Endothelial cell of umbilical vein (primary cell): ENCODE measurements at regions not wholly inside any gene's neighbourhood (a gene's known extent, or its start where the extent isn't known, plus 50 kb on each side); places are given as distances from the start of the nearest gene placed in this dataset.

Experiments used
- EZH2 ChIP-seq: IDR thresholded peaks from 2 replicates; pipeline ENCODE4 v1.6.1; 2012; ENCODE audit warnings: borderline replicate concordance, low read depth, mild to moderate bottlenecking, moderate library complexity, low read length, inconsistent platforms; ENCODE audit not compliant: severe bottlenecking
- GATA2 ChIP-seq: IDR thresholded peaks from 2 replicates; pipeline ENCODE4 v1.7.0; 2011; ENCODE audit warnings: low read depth, mild to moderate bottlenecking, moderate library complexity, mixed read lengths, low read length; ENCODE audit not compliant: insufficient read length, insufficient read depth
- MYC ChIP-seq: IDR thresholded peaks from one replicate; pipeline ENCODE4 v1.6.1; 2011; ENCODE audit warnings: mild to moderate bottlenecking, low read depth, low read length
- POLR2A ChIP-seq: IDR thresholded peaks from 2 replicates; pipeline ENCODE4 v1.6.1; 2012; ENCODE audit warnings: low read depth, mild to moderate bottlenecking, control low read depth, low read length
- TF ChIP-seq, protein P1 (sequence below), 2 donors: IDR thresholded peaks; 1 replicate in 1 of 2; 2 replicates in 1 of 2; pipeline ENCODE4 v1.5.1; 2011; ENCODE audit warnings: low read length in 2 of 2, mild to moderate bottlenecking in 2 of 2, moderate library complexity in 2 of 2, control low read depth in 1 of 2, inconsistent platforms in 1 of 2, low read depth in 1 of 2; ENCODE audit not compliant: insufficient read depth in 1 of 2; ENCODE audit errors: extremely low read depth in 1 of 2

DNA sequence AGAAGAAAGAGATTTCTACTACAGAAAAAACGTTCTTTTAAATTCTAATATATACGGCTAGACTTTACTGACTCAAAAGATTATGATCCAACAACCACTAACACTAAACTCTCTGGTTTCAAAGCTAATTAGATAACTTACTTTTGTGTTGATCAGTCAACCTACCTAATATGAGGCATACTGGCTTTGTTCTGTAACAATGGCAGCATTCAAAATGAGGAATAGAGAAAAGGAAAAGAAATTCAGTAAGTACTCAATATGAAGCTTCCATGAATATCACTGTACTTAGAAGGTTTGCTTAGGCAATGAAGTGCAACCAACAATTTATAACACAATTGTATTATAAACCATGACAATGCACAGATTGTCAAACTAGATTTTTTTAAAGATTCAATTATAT, 430.5 kb upstream of the PMFBP1 start:
- TF ChIP-seq POLR2A (no peak), MYC (no peak), GATA2 (no peak), EZH2 (no peak)
- TF ChIP-seq, protein P1, sequence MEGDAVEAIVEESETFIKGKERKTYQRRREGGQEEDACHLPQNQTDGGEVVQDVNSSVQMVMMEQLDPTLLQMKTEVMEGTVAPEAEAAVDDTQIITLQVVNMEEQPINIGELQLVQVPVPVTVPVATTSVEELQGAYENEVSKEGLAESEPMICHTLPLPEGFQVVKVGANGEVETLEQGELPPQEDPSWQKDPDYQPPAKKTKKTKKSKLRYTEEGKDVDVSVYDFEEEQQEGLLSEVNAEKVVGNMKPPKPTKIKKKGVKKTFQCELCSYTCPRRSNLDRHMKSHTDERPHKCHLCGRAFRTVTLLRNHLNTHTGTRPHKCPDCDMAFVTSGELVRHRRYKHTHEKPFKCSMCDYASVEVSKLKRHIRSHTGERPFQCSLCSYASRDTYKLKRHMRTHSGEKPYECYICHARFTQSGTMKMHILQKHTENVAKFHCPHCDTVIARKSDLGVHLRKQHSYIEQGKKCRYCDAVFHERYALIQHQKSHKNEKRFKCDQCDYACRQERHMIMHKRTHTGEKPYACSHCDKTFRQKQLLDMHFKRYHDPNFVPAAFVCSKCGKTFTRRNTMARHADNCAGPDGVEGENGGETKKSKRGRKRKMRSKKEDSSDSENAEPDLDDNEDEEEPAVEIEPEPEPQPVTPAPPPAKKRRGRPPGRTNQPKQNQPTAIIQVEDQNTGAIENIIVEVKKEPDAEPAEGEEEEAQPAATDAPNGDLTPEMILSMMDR (IDR thresholded peaks at IDR 0.05; ENCODE audit: extremely low read depth in 1 of 2, insufficient read depth in 1 of 2, low read depth in 1 of 2, low read length in 2 of 2), result no peak
